ENCODE measurements at regions not wholly inside any gene's neighbourhood (a gene's known extent, or its start where the extent isn't known, plus 50 kb on each side); places are given as distances from the start of the nearest gene placed in this dataset.
"Not testable (repeated sequence)": the region's sequence is repeated elsewhere in the genome, so short reads cannot be mapped to it uniquely, and the experiment has no call there.

DNA sequence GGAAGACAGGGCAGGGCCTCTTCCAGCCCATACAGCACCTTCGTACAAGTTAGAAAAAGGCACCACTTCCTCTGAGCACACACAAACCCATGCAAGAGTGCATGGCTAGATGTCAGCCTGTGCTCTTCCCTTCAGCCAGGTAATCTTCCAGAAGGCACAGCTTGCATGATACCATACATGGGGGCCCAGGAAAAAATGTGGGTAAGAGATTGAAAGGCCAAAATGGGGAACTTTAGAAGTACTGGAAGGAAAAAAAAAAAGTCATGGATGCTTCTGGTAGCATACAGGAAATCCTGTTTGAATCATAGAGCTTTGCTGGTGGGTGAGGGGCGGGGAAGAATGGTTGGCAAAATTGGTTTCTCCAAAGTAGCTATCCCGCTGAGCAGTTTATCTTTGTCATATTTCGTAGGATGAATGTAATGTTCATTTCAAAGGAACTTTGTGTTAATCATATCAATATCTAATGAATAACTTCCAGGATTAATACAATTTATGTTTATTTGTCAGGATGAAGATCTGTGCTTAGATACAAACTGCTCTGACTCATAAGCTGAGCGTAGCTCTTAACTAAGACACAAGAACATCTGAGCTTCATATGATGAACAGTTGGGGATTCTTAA lies 78.2 kb upstream of the MAP3K1 start:
- no peak for DNase-seq
- Histone ChIP-seq H3K27me3 (no peaks in the 10 kb centered on the region), H3K9me3 (no peaks in the 10 kb centered on the region), H3K4me3 (no peak overlapping the region), H3K36me3 (no peaks in the 10 kb centered on the region)

DNA sequence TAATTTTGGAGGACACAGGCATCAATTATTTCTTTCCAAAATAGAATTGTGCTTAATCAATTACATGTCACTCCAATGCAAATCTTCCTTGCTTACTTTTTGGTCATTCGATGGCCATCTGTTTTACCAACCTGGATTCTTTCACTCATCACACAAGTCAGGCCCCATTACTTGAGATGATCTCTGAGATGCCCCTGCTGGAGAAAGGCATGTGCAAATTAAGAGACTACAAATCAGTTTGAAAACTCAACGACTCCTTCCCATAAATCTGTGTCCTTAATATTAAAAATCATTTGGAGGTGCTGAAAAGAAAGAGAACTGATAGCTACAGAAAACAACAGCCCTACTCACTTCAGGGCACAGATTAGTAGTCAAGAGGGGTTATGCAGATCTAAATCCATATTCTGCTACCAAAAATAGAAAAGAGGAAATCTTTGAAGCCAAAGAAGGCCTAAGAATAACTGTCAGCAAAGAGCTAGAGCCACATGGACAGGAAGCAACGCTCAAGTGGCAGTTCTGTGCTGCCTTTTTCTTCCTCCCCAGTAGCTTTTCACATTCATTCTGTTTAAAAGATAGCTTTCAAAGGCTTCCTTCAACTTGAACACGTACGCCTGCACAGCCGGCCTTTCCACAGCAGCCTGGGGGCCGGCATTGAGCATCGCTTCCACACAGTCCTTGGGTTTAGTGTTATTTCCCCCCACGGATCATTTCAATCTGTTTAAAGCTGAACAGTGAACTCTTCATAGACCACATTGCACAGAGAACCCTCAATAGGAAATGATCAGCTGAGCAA lies 79.3 kb upstream of the MAP3K1 start:
- Histone ChIP-seq H3K27me3 (no peaks in the 10 kb centered on the region), H3K4me3 (no peak overlapping the region), H3K9me3 (no peaks in the 10 kb centered on the region), H3K36me3 (no peaks in the 10 kb centered on the region)
- no peak for DNase-seq

DNA sequence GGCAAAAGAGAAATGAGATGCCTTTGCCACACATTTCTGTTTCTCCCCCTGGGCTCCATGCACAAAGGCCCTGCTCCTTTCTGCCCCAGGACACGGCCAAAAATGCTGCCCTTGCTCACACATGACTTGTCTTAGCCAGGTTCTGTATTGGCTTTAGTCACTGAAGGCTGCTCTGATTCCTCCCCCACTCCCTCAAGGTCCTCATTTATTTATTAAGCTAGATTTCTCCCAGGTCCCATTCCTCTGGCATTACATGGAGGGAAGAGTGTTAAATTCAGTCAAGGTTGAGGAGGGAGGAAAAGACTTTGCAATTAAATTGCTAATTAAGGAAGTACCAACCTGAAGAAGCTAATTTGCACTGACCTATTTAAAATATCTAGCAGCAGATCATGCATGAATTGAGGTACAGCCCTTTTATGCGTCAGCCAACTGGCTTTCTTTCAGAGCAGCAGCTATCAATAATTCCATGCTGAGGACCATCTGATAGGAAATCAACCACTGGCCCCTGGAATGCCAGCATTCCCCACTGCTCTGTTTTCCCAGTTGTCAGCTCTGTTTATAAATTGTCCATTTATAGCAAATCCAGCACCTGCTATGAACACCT lies 81.2 kb upstream of the MAP3K1 start:
- Histone ChIP-seq H3K27me3 (no peaks in the 10 kb centered on the region), H3K9me3 (no peaks in the 10 kb centered on the region), H3K36me3 (no peaks in the 10 kb centered on the region), H3K4me3 (no peak overlapping the region)
- DNase-seq: no peak

DNA sequence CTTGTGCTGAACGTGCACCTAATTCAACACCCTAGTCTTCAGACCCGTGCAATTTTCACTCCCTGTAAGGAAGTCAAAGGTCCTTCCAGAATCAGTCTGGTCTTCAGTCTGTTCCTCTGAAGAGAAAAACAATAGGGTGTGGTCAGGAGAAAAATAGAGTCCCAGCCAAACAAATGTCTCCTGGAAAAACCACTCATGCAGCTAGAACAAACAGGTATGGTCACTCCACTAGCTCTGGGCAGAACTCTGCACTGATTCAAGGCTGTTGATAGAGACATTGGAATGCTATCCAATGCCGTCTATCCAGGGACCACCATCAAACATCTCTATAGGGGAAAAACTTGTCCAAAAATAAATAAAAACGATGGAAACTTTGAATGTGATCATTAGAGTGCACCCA lies 81.8 kb upstream of the MAP3K1 start:
- Histone ChIP-seq H3K27me3 (no peaks in the 10 kb centered on the region), H3K4me3 (no peak overlapping the region), H3K36me3 (no peaks in the 10 kb centered on the region), H3K9me3 (no peaks in the 10 kb centered on the region)
- DNase-seq: no peak

DNA sequence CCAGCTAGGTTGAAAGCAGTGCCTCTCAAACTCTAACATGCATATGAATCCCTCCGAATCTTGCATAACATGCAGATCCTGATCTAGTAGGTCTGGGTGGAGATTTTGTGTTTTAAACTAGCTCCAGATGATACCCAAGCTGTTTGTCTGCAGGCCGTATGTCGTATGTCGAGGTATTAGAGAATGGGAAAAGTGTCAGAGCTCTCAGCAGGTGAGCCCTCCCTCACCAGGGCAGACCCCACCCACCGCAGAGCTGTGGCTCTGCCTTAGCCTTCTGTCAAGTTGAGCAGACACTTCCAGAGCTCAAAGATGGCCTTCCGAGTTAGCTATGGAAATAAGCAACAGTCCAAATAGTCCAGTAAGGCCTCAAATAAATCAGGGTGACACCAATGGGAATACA lies 83.2 kb upstream of the MAP3K1 start:
- H3K27me3 ChIP-seq: no peaks in the 10 kb centered on the region
- no peak overlapping the region for H3K4me3 ChIP-seq
- DNase-seq: no peak
- no peaks in the 10 kb centered on the region for H3K9me3 ChIP-seq
- H3K36me3 ChIP-seq: no peaks in the 10 kb centered on the region

DNA sequence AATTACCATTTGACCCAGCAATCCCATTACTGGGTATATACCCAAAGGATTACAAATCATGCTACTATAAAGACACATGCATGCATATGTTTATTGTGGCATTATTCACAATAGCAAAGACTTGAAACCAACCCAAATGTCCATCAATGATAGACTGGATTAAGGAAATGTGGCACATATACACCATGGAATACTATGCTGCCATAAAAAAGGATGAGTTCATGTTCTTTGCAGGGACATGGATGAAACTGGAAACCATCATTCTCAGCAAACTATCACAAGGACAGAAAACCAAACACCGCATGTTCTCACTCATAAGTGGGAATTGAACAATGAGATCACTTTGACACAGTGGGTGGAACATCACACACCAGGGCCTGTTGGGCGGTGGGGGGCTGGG lies 83.9 kb upstream of the MAP3K1 start:
- not testable (repeated sequence) for H3K9me3 ChIP-seq, H3K27me3 ChIP-seq, H3K36me3 ChIP-seq, H3K4me3 ChIP-seq, DNase-seq

DNA sequence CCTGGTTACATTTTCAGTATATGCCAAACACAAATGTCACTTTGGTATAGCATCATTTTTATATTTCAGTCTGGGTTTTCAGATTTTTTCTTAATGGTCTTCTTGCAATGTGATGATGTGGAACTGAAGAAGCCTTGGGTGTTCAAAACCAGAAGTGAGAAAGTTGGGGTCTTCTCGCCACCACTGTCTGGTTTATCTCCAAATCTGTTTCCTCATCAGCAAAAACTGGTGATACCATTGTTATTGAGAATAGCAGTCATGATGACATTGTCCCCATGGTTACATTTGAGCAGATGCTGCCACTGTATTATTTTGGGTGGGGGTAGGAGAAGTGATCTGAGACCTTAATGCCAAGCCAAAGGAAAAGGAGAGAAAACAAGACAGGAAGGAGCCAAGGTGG lies 85.9 kb upstream of the MAP3K1 start:
- Histone ChIP-seq H3K36me3 (no peaks in the 10 kb centered on the region), H3K9me3 (no peaks in the 10 kb centered on the region), H3K27me3 (no peaks in the 10 kb centered on the region), H3K4me3 (no peak overlapping the region)
- no peak for DNase-seq

DNA sequence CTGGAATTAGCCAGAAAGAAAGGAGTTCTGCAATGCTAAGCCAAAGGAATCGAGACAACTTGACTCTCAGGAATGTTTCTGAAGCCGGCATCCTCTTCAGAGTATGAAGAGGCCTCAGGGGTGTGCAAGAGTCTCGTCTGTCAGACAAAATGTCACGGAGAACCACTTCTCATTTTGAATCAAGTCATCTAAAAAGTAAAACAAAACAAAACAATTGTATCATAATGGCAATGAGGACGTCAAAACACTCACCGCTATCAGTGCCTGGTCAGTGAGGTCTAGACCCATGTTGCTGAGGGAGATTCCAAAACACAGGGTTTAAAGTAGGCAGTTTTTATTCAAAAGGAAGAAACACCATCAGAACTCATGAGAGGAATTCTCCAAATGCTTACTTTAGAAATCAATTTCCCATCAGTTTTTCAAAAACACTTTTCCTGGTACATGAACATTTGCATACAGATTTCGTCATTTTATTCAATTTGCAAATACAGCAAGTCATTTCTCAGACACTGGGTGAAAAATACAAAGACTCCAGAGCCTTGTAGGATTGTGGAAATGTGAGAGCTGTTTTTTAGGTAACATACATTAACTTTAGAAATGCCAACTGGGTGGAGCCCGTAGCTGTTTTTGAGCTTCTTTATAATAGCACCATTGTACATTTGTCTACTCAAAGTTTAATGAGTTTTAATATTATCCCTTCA lies 89.5 kb upstream of the MAP3K1 start:
- no peak overlapping the region for H3K4me3 ChIP-seq
- no peaks in the 10 kb centered on the region for H3K9me3 ChIP-seq
- H3K36me3 ChIP-seq: no peaks in the 10 kb centered on the region
- no peak for DNase-seq
- H3K27me3 ChIP-seq: no peaks in the 10 kb centered on the region

DNA sequence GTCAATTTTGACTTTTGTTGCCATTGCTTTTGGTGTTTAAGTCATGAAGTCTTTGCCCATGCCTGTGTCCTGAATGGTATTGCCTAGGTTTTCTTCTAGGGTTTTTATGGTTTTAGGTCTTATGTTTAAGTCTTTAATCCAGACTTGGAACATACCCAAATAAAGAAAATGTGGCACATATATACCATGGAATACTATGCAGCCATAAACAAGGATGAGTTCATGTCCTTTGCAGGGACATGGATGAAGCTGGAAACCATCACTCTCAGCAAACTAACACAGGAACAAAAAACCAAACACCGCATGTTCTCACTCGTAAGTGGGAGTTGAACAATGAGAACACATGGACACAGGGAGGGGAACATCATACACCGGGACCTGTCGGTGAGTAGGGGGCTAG lies 90.5 kb upstream of the MAP3K1 start:
- not testable (repeated sequence) for H3K36me3 ChIP-seq, H3K4me3 ChIP-seq, H3K9me3 ChIP-seq, DNase-seq, H3K27me3 ChIP-seq

DNA sequence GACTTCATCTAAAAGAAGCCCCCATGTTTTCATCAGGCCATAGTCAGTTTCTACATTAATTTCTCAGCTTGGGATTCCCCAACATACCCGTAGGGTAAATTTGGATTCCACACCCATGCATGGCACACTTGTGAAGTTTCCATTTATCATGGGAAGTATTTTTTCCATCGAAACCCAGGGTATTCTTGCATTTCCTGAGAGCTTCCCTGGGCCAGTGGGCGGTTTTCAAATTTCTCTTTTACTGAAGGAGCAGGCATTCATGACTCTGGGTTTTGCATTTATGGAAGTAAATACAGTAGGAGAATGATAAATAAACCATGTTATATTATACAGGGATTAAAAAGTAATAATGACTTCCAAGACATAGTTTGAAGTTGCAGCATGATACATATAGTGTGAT lies 93.0 kb upstream of the MAP3K1 start:
- H3K27me3 ChIP-seq: no peaks in the 10 kb centered on the region
- H3K9me3 ChIP-seq: no peaks in the 10 kb centered on the region
- no peak for DNase-seq
- H3K36me3 ChIP-seq: no peaks in the 10 kb centered on the region
- no peak overlapping the region for H3K4me3 ChIP-seq

DNA sequence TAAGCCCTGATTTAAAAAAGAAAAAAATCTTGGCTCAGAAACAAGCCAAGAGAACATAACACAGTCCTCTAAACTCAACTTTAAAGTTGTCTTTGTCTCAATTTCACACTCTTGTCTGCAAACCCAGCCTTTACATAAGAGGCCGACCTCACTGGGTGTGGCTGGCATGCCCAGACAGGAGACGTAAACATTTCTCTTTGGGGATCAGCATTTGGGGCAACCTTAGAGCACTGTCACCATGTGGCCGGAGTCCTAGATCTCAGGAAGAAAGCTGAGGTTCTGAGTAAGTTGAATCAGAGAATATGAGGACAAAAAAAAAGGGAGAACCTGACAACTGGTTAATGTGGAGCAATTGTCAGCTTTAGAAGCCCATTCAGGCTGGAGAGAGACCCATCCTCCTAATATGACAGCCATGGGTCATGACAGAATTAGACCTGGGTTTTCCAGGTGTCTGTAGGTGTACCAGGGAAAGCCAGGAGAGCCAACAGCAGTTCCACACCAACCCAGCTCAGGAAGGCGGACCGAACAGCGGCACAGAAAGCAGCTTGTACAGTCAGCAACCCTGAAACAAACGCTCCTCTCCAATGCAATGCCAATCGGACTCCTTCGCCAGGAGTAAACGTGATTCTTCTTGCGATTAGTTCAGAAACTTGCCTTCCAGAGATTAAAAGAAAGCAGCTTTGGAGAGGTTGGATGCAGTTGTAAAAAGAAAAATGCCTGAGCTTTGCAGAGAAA lies 97.9 kb upstream of the MAP3K1 start:
- DNase-seq: peak; percentile 20
- Histone ChIP-seq H3K36me3 (no peaks in the 10 kb centered on the region), H3K27me3 (no peaks in the 10 kb centered on the region), H3K4me3 (no peak overlapping the region), H3K9me3 (no peaks in the 10 kb centered on the region)

DNA sequence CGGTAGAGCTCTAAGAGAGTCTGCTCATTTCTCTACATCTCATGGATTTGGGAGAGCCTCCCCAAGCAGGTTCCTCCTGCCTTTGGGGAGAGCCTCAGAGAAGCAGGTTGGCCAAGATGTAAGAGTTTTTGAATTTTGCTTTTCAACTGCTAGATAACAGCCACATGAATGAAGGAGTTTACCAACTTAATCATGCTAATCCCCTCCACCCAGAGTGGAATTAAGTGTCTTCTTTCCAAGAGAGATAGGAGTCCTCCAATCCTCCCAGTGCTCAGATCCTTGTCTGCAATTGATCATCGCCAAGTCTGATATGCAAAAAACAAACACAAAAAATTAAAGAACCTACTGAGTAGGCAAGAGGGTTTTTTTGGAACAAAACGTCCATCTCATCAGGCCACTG lies 99.4 kb upstream of the MAP3K1 start:
- Histone ChIP-seq H3K36me3 (no peaks in the 10 kb centered on the region), H3K27me3 (no peaks in the 10 kb centered on the region), H3K4me3 (no peak overlapping the region), H3K9me3 (no peaks in the 10 kb centered on the region)
- DNase-seq: no peak

DNA sequence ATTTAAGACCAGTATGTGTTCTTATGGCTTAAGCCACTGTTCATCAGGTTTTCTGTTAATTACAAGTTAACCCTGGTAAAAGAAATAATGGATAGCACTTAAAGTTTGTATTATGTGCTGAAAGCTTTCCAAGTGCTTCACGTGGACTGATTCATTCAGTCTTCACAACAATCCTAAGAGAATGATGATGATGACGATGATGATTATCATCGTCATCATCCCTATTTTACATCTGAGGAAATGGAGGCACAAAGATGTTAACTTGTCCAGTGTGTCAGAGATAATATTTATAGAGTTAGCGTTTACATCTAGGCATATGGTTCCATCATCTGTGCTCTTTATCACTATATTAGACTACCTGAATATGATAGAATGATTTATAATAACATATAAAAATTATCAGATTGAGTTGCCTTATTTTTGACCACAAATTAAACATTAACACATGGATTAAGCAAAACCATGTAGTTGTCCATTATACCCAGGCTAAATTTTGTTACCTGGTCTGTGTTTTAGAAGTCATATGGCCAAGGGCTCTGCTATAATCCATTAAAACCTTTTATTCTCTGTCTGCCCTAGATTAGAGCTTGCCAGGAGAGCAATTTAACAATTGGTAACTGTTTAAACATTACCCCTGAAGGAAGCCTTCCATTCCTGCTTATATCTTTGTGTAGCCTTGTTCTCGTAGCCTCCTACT lies 102.3 kb upstream of the MAP3K1 start:
- Histone ChIP-seq H3K4me3 (no peak overlapping the region), H3K9me3 (no peaks in the 10 kb centered on the region), H3K27me3 (no peaks in the 10 kb centered on the region), H3K36me3 (no peaks in the 10 kb centered on the region)
- DNase-seq: no peak

DNA sequence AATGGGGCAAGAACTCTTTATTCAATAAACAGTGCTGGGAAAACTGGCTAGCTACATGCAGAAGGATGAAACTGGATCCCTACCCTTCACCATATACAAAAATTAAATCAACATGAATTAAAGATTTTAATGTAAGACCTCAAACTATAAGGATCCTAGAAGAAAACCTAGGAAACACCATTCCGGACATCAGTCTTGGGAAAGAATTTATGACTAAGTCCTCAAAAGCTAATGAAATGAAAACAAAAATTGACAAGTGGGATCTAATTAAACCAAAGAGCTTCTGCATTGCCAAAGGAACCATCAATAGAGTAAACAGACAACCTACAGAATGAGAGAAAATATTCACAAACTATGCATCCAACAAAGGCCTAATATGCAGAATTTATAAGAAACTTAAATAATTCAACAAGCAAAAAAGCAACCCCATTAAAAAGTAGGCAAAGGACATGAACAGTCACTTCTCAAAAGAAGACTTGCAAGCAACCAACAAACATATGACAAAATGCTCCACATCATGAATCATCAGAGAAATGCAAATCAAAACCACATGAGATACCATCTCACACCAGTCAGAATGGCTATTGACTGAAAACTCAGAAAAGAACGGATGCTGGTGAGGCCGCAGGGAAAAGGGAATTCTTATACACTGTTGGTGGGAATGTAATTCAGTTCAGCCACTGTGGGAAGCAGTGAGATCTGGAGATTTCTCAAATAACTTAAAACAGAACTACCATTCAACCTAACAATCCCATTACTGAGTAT lies 104.3 kb upstream of the MAP3K1 start:
- H3K9me3 ChIP-seq: no peaks in the 10 kb centered on the region; the same call in 1 of the 2 replicates
- no peaks in the 10 kb centered on the region for H3K27me3 ChIP-seq
- H3K36me3 ChIP-seq: no peaks in the 10 kb centered on the region
- DNase-seq: no peak
- H3K4me3 ChIP-seq: no peak overlapping the region

DNA sequence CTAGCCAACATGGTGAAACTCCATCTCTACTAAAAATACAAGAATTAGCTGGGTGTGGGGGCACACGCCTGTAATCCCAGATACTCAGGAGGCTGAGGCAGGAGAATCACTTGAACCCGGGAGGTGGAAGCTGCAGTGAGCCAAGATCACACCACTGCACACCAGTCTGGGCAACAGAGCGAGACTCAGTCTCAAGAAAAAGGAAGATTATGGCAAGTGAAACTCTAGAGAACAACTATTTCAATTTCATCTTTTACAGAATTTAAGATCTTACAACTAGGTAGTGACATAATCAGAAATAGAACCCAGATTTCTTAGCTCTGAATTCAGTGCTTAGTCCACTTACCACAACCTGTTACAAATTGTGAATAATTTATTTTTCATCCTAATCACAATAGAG lies 108.8 kb upstream of the MAP3K1 start:
- DNase-seq: no peak
- Histone ChIP-seq H3K36me3 (no peaks in the 10 kb centered on the region), H3K27me3 (no peaks in the 10 kb centered on the region), H3K9me3 (no peaks in the 10 kb centered on the region; the same call in 1 of the 2 replicates), H3K4me3 (no peak overlapping the region)

DNA sequence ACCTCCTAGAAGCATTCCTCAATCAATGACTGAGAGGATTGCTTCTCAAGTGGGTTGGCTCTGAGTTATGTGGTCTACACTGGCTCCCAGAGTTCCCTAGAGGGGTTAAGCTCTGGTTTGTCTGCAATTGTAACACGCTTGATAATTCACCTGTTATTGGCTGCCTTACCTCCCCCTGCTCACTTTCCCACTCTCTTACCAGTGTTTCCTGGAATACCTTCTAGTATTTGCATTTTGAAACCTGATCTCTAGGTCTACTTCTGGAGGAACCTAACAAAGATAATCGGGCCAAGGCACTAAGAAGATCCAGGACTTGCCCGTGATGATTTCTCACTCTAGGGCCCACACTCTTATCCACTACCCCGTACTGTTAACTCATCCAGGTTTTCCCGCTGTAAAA lies 110.1 kb upstream of the MAP3K1 start:
- DNase-seq: no peak
- H3K36me3 ChIP-seq: no peaks in the 10 kb centered on the region
- H3K4me3 ChIP-seq: no peak overlapping the region
- H3K9me3 ChIP-seq: no peaks in the 10 kb centered on the region; the same call in 1 of the 2 replicates
- H3K27me3 ChIP-seq: no peaks in the 10 kb centered on the region

Measured in MG63 (cell line).